ENCODE measurements at regions not wholly inside any gene's neighbourhood (a gene's known extent, or its start where the extent isn't known, plus 50 kb on each side); places are given as distances from the start of the nearest gene placed in this dataset.

DNA sequence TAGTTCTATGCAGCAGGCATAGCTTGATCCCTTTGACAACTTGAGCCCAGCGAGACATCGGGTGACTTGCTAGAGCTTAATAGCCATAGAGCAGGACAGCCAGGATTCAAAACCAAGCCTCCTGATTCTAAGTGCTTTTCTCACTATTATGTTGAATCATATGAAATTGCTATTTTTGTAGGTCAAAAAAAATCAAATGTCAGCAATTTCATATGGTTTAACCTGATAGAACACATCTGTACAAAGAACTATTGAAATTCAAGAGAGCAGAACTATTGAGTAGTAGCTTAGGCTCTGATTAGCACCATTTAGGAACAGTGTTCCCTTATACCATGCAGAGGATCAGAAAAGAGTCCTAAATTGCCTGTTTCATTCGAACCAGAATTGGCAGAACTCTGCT is 132.0 kb downstream of the EMP1 start:
- no peak for TF ChIP-seq POLR2AphosphoS5 (IDR thresholded peaks at IDR 0.05; ENCODE audit: low read depth, low read length)
- no peak for TF ChIP-seq FOXP2 (optimal IDR thresholded peaks at IDR 0.05; ENCODE audit: borderline replicate concordance, extremely low read depth, extremely low read length, insufficient read depth)
- TF ChIP-seq SIN3A (IDR thresholded peaks at IDR 0.05; ENCODE audit: borderline replicate concordance, insufficient read depth, low read length): no peak
- TF ChIP-seq, protein P1, sequence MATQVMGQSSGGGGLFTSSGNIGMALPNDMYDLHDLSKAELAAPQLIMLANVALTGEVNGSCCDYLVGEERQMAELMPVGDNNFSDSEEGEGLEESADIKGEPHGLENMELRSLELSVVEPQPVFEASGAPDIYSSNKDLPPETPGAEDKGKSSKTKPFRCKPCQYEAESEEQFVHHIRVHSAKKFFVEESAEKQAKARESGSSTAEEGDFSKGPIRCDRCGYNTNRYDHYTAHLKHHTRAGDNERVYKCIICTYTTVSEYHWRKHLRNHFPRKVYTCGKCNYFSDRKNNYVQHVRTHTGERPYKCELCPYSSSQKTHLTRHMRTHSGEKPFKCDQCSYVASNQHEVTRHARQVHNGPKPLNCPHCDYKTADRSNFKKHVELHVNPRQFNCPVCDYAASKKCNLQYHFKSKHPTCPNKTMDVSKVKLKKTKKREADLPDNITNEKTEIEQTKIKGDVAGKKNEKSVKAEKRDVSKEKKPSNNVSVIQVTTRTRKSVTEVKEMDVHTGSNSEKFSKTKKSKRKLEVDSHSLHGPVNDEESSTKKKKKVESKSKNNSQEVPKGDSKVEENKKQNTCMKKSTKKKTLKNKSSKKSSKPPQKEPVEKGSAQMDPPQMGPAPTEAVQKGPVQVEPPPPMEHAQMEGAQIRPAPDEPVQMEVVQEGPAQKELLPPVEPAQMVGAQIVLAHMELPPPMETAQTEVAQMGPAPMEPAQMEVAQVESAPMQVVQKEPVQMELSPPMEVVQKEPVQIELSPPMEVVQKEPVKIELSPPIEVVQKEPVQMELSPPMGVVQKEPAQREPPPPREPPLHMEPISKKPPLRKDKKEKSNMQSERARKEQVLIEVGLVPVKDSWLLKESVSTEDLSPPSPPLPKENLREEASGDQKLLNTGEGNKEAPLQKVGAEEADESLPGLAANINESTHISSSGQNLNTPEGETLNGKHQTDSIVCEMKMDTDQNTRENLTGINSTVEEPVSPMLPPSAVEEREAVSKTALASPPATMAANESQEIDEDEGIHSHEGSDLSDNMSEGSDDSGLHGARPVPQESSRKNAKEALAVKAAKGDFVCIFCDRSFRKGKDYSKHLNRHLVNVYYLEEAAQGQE (IDR thresholded peaks at IDR 0.05; ENCODE audit: insufficient read depth in 1 of 2, low read depth in 2 of 2, low read length in 2 of 2): no peak
- no peak for TF ChIP-seq TAF1 (IDR thresholded peaks at IDR 0.05; ENCODE audit: borderline replicate concordance, insufficient read depth, low read length)

DNA sequence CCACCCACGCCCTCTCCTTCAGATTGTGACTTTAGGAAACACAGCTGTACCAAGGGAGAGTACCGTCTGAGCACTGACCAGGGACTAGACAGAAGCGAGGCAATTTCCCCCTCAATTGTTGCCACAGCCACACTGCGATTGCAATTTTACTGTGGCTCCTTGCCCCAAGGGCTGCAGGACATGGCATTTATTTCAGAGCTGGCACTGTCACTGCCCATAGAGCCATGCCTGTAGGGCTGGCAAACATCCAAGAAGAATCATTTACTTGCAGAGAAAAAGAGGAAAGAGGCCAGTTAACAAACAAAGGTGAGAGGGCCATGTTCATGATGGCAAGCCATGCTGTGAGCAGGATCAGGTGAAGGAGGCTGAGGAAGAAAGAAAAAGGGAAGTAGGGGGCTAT is 129.6 kb downstream of the EMP1 start:
- no peak for TF ChIP-seq POLR2AphosphoS5 (IDR thresholded peaks at IDR 0.05; ENCODE audit: low read depth, low read length)
- TF ChIP-seq TAF1 (IDR thresholded peaks at IDR 0.05; ENCODE audit: borderline replicate concordance, insufficient read depth, low read length): no peak
- no peak for TF ChIP-seq SIN3A (IDR thresholded peaks at IDR 0.05; ENCODE audit: borderline replicate concordance, insufficient read depth, low read length)
- TF ChIP-seq, protein P1 (IDR thresholded peaks at IDR 0.05; ENCODE audit: insufficient read depth in 1 of 2, low read depth in 2 of 2, low read length in 2 of 2): no peak
- TF ChIP-seq FOXP2 (optimal IDR thresholded peaks at IDR 0.05; ENCODE audit: borderline replicate concordance, extremely low read depth, extremely low read length, insufficient read depth): no peak

DNA sequence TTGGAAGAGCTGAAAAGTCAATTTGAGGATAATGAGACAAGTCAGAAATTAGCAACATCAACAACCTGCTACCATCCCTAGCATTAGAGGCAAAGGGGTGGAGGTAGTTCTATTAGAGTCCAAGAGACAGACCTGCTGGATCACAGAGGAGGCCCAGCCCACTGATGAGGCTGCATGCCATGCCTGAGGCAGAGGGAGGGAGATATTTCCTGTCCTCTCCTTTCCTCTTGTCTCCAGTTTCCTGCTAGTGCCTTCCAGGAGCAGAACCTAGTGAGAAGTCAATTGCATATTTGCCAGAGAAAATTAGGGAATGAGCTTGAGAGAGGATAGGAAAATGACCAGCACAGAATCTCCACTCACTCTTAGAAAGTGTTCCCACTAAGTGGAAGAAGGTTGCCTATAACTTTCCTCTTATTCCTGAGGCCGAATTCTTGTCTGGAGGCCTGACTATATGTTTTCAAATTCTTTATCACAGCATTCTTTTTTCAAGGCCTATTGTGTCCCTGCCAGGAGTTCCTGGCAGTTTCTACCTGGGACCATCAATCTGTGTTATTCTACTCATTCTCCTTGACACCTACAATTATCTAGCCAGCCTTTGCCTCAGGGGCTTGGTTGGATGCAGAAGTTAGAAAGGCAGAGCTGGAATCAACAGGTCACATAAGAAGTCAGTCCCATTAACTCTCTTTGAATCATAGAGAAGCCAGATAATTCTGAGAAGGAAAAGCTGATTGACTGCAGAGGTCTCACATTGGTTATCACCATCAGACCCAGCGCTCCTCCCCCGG is 121.9 kb downstream of the EMP1 start:
- TF ChIP-seq SIN3A (IDR thresholded peaks at IDR 0.05; ENCODE audit: borderline replicate concordance, insufficient read depth, low read length) (no peak), TAF1 (IDR thresholded peaks at IDR 0.05; ENCODE audit: borderline replicate concordance, insufficient read depth, low read length) (no peak), FOXP2 (optimal IDR thresholded peaks at IDR 0.05; ENCODE audit: borderline replicate concordance, extremely low read depth, extremely low read length, insufficient read depth) (no peak), POLR2AphosphoS5 (IDR thresholded peaks at IDR 0.05; ENCODE audit: low read depth, low read length) (no peak)
- TF ChIP-seq, protein P1 (IDR thresholded peaks at IDR 0.05; ENCODE audit: insufficient read depth in 1 of 2, low read depth in 2 of 2, low read length in 2 of 2): no peak

DNA sequence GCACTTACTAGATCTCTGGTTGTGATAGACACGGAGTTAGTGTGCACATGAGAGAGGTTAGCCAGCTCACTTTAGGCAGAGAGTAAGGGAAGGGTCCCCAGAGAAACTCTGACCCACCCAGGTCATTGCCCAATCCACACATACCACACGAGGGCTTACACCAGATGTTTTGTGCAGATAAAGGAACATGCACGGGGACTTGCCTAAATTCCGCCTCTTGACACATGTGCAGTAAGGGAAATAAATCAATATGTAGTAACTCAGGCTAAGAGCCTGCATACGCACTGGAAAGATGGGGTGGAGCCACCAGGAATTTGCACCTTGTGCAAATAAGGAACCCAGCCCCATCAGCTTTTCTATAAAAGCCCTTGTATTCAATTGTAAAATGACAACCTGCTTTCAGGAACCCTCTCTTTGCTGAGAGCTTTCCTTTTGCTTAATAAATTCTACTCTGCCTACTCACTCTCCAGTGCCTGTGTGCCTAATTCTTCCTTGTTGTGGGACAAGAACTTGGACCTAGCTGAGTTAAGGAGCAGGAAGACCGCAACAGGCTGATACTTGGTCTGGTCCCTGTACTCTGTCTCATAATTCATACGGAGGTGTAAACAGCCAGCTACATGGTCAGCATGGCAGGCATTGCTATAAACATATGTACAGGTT is 120.2 kb downstream of the EMP1 start:
- no peak for TF ChIP-seq POLR2AphosphoS5 (IDR thresholded peaks at IDR 0.05; ENCODE audit: low read depth, low read length)
- TF ChIP-seq TAF1 (IDR thresholded peaks at IDR 0.05; ENCODE audit: borderline replicate concordance, insufficient read depth, low read length): no peak
- no peak for TF ChIP-seq SIN3A (IDR thresholded peaks at IDR 0.05; ENCODE audit: borderline replicate concordance, insufficient read depth, low read length)
- no peak for TF ChIP-seq FOXP2 (optimal IDR thresholded peaks at IDR 0.05; ENCODE audit: borderline replicate concordance, extremely low read depth, extremely low read length, insufficient read depth)
- TF ChIP-seq, protein P1 (IDR thresholded peaks at IDR 0.05; ENCODE audit: insufficient read depth in 1 of 2, low read depth in 2 of 2, low read length in 2 of 2): no peak

Data from PFSK-1 (cell line).